OCI-LY3 (cell line): ENCODE measurements at regions not wholly inside any gene's neighbourhood (a gene's known extent, or its start where the extent isn't known, plus 50 kb on each side); places are given as distances from the start of the nearest gene placed in this dataset.

Experiments used
- H2AFZ ChIP-seq: fragments of 200-600, 300-600 bp; shearing (Covaris generic); 2 replicates; pipeline ENCODE4 v1.6.0; 2014; ENCODE audit warnings: antibody characterized with exemption, low read depth, low read length
- H3K27ac ChIP-seq: fragments of 200-600, 300-600 bp; sonication (generic); 2 replicates; pipeline ENCODE4 v1.5.1; 2014; ENCODE audit warnings: mild to moderate bottlenecking, low read length, moderate library complexity, mixed read lengths
- H3K27me3 ChIP-seq: fragments of 200-600, 300-600 bp; sonication (generic); 2 replicates; pipeline ENCODE4 v1.6.1; 2014; ENCODE audit warnings: low read depth, low read length, mixed read lengths
- H3K36me3 ChIP-seq: fragments of 200-600, 300-600 bp; sonication (generic); replicated peaks from 2 replicates; pipeline ENCODE3; 2014; ENCODE audit warnings: low read depth, low read length, mixed read lengths
- H3K4me1 ChIP-seq: fragments of 300-600, 200-600 bp; sonication (generic); 2 replicates; pipeline ENCODE4 v1.6.1; 2014; ENCODE audit warnings: low read length, mixed read lengths
- H3K4me2 ChIP-seq: fragments of 200-600, 300-600 bp; sonication (generic); 2 replicates; pipeline ENCODE4 v1.6.1; 2014; ENCODE audit warnings: low read length, mixed read lengths
- H3K4me3 ChIP-seq: fragments of 300-600, 200-600 bp; sonication (generic); 2 replicates; pipeline ENCODE4 v1.5.1; 2014; ENCODE audit warnings: antibody characterized with exemption, mild to moderate bottlenecking, low read length, moderate library complexity
- H3K79me2 ChIP-seq: fragments of 300-600, 200-600 bp; shearing (Covaris generic); 2 replicates; pipeline ENCODE4 v1.6.1; 2014; ENCODE audit warnings: mild to moderate bottlenecking, low read length, mixed read lengths
- H3K9ac ChIP-seq: fragments of 300-600, 200-600 bp; shearing (Covaris generic); 2 replicates; pipeline ENCODE4 v1.6.0; 2014; ENCODE audit warnings: mild to moderate bottlenecking, low read length, moderate library complexity
- H3K9me3 ChIP-seq: fragments of 200-600, 300-600 bp; shearing (Covaris generic); 2 replicates; pipeline ENCODE4 v1.6.1; 2014; ENCODE audit warnings: low read length, mixed read lengths; ENCODE audit not compliant: insufficient read depth
- H4K20me1 ChIP-seq: fragments of 200-600, 300-600 bp; sonication (generic); 2 replicates; pipeline ENCODE4 v1.6.1; 2016; ENCODE audit warnings: low read length, mixed read lengths; ENCODE audit not compliant: insufficient read depth
- CTCF ChIP-seq: fragments of 200-600, 300-600 bp; sonication (generic); IDR thresholded peaks from 2 replicates; pipeline ENCODE4 v1.5.1; 2014; ENCODE audit warnings: antibody characterized with exemption, low read length, low read depth
- EZH2phosphoT487 ChIP-seq: fragments of 200-600 bp; shearing (Covaris generic); IDR thresholded peaks from 2 replicates; pipeline ENCODE4 v1.6.1; 2018; ENCODE audit warnings: antibody characterized with exemption, mixed run types, low read depth

- H3K4me3 ChIP-seq, result no peak overlapping the region
- H3K27me3 ChIP-seq, result no peaks in the 10 kb centered on the region
- H3K79me2 ChIP-seq, result no peaks in the 10 kb centered on the region
- H3K9ac ChIP-seq, result no peak overlapping the region
- H3K9me3 ChIP-seq, result no peaks in the 10 kb centered on the region
- H3K4me2 ChIP-seq, result no peak overlapping the region
- H3K36me3 ChIP-seq, result no peaks in the 10 kb centered on the region
- H2AFZ ChIP-seq, result no peak overlapping the region
- no peaks in the 10 kb centered on the region for H3K4me1 ChIP-seq
- TF ChIP-seq CTCF (no peak), EZH2phosphoT487 (no peak)
- no peaks in the 10 kb centered on the region for H4K20me1 ChIP-seq
- no peak overlapping the region for H3K27ac ChIP-seq
These were observed 891.2 kb downstream of the KCNA4 start for GRCh38 chr11:29125606-29126005.

- Histone ChIP-seq H2AFZ (no peak overlapping the region), H3K27me3 (no peaks in the 10 kb centered on the region), H3K27ac (no peak overlapping the region), H3K9me3 (no peaks in the 10 kb centered on the region), H3K4me2 (no peak overlapping the region), H3K79me2 (no peaks in the 10 kb centered on the region), H3K4me3 (no peak overlapping the region), H4K20me1 (no peaks in the 10 kb centered on the region), H3K9ac (no peak overlapping the region), H3K4me1 (no peaks in the 10 kb centered on the region), H3K36me3 (no peaks in the 10 kb centered on the region)
- TF ChIP-seq EZH2phosphoT487 (no peak), CTCF (no peak)
These were observed 892.4 kb downstream of the KCNA4 start for GRCh38 chr11:29124470-29124869.

- no peaks in the 10 kb centered on the region for H3K4me1 ChIP-seq
- H3K9ac ChIP-seq, result no peak overlapping the region
- no peaks in the 10 kb centered on the region for H3K9me3 ChIP-seq
- H3K36me3 ChIP-seq, result no peaks in the 10 kb centered on the region
- H2AFZ ChIP-seq, result no peak overlapping the region
- no peak overlapping the region for H3K4me3 ChIP-seq
- no peak for TF ChIP-seq EZH2phosphoT487
- no peak for TF ChIP-seq CTCF
- H3K4me2 ChIP-seq, result no peak overlapping the region
- no peak overlapping the region for H3K27ac ChIP-seq
- no peaks in the 10 kb centered on the region for H3K79me2 ChIP-seq
- no peaks in the 10 kb centered on the region for H3K27me3 ChIP-seq
- H4K20me1 ChIP-seq, result no peaks in the 10 kb centered on the region
These were observed 896.9 kb downstream of the KCNA4 start for GRCh38 chr11:29119707-29120618.

- no peak overlapping the region for H3K4me2 ChIP-seq
- H4K20me1 ChIP-seq, result no peaks in the 10 kb centered on the region
- H3K4me3 ChIP-seq, result no peak overlapping the region
- no peaks in the 10 kb centered on the region for H3K9me3 ChIP-seq
- no peak for TF ChIP-seq EZH2phosphoT487
- TF ChIP-seq CTCF, result no peak
- H3K36me3 ChIP-seq, result no peaks in the 10 kb centered on the region
- H3K4me1 ChIP-seq, result no peaks in the 10 kb centered on the region
- H3K9ac ChIP-seq, result no peak overlapping the region
- H3K27me3 ChIP-seq, result no peaks in the 10 kb centered on the region
- no peak overlapping the region for H3K27ac ChIP-seq
- no peak overlapping the region for H2AFZ ChIP-seq
- H3K79me2 ChIP-seq, result no peaks in the 10 kb centered on the region
These were observed 897.7 kb downstream of the KCNA4 start for GRCh38 chr11:29119116-29119515.
